GM12878 (cell line): ENCODE measurements at regions not wholly inside any gene's neighbourhood (a gene's known extent, or its start where the extent isn't known, plus 50 kb on each side); places are given as distances from the start of the nearest gene placed in this dataset.

Source experiments
- ATAC-seq: fragments of 200-7000 bp; cut with Tn5 transposase; 3 replicates; pipeline ENCODE4 v1.9.1; 2020; ENCODE audit warnings: mild to moderate bottlenecking, moderate library complexity
- BruUV-seq: library from RNA; stranded (reverse); fragments of 400-500 nt; replicated peaks from 2 replicates; lab custom pipeline; 2021; lab: Mats Ljungman, UMichigan
- CTCF ChIA-PET: fragments of 300-600 bp; sonication (Branson Sonifier 250); formaldehyde crosslinking; extraction: SDS; loops from one replicate; lab custom pipeline; 2021; ENCODE audit warnings: inconsistent platforms; lab: Yijun Ruan, JAX
- POLR2A ChIA-PET: fragments of 350-600 bp; formaldehyde crosslinking; extraction: SDS; loops from one replicate; lab custom pipeline; 2021; ENCODE audit warnings: inconsistent platforms; lab: Charles Lee
- RAD21 ChIA-PET: fragments of 300-600 bp; sonication (Branson Sonifier 250); formaldehyde crosslinking; loops from one replicate; lab custom pipeline; 2023; ENCODE audit warnings: antibody characterized with exemption; ENCODE audit not compliant: unreplicated experiment; lab: Charles Lee
- SMC1A ChIA-PET: fragments of 300-600 bp; sonication (Branson Sonifier 250); formaldehyde crosslinking; loops from one replicate; lab custom pipeline; 2023; ENCODE audit not compliant: unreplicated experiment, uncharacterized antibody; lab: Charles Lee
- DNase-seq: peaks from one replicate; pipeline ENCODE4 v3.0.0-alpha.2; 2011; ENCODE audit warnings: low read depth, low spot score
- FAIRE-seq: peaks from 3 replicates; lab custom pipeline; 2011; peaks lifted over from hg19 to GRCh38; lab: Jason Lieb, UNC
- H2AFZ ChIP-seq: 2 replicates; pipeline ENCODE4 v1.6.0; 2011; ENCODE audit warnings: low read depth, low read length, control low read depth; ENCODE audit not compliant: control insufficient read depth
- H3K27ac ChIP-seq: 2 replicates; pipeline ENCODE4 v1.5.1; 2011; ENCODE audit warnings: control low read depth; ENCODE audit not compliant: control insufficient read depth, insufficient read depth
- H3K27me3 ChIP-seq, 2 experiments: replicated peaks in 1 of 2; 2 replicates each; pipeline versions ENCODE4 v1.6.0 to v1.6.1; 2011; ENCODE audit warnings: low read length in 1 of 2; ENCODE audit not compliant: control insufficient read depth in 2 of 2, insufficient read depth in 2 of 2
- H3K36me3 ChIP-seq, 2 experiments: 2 replicates each; pipeline ENCODE4 v1.5.1; 2011; ENCODE audit warnings: low read length in 1 of 2; ENCODE audit not compliant: control insufficient read depth in 2 of 2, insufficient read depth in 2 of 2
- H3K4me1 ChIP-seq: 2 replicates; pipeline ENCODE4 v1.6.1; 2011; ENCODE audit warnings: mild to moderate bottlenecking, low read length, moderate library complexity, mixed read lengths; ENCODE audit not compliant: control insufficient read depth, insufficient read depth
- H3K4me2 ChIP-seq: 2 replicates; pipeline ENCODE4 v1.6.0; 2011; ENCODE audit warnings: control low read depth; ENCODE audit not compliant: control insufficient read depth, insufficient read depth
- H3K4me3 ChIP-seq: fragments of 200-600 bp; sonication (generic); 2 replicates; pipeline ENCODE4 v1.5.1; 2016
- H3K79me2 ChIP-seq: 2 replicates; pipeline ENCODE4 v1.6.0; 2011; ENCODE audit warnings: low read length; ENCODE audit not compliant: control insufficient read depth, insufficient read depth
- H3K9ac ChIP-seq: 2 replicates; pipeline ENCODE4 v1.8.0; 2011; ENCODE audit warnings: low read length, control low read depth, mixed read lengths; ENCODE audit not compliant: control insufficient read depth, insufficient read depth
- H3K9me3 ChIP-seq: replicated peaks from 3 replicates; pipeline ENCODE4 v1.5.1; 2011; ENCODE audit warnings: mild to moderate bottlenecking, low read length; ENCODE audit not compliant: control insufficient read depth, insufficient read depth
- H4K20me1 ChIP-seq: 2 replicates; pipeline ENCODE4 v1.6.0; 2011; ENCODE audit not compliant: control insufficient read depth, insufficient read depth
- CBX3 ChIP-seq: fragments of 200-600 bp; sonication (generic); IDR thresholded peaks from 2 replicates; pipeline ENCODE4 v1.6.1; 2016; ENCODE audit warnings: low read depth, borderline replicate concordance
- CBX5 ChIP-seq: sonication (generic); IDR thresholded peaks from 2 replicates; pipeline ENCODE4 v1.6.1; 2016; ENCODE audit warnings: low read depth, moderate library complexity, mild to moderate bottlenecking, inconsistent platforms
- CEBPB ChIP-seq, 2 experiments: fragments of 150-350 bp in 1 of 2; IDR thresholded peaks; 2 replicates each; pipeline ENCODE4 v1.6.1; 2012 to 2014; ENCODE audit warnings: low read depth in 2 of 2, low read length in 2 of 2, borderline replicate concordance in 1 of 2, inconsistent platforms in 1 of 2
- CHD2 ChIP-seq: IDR thresholded peaks from 2 replicates; pipeline ENCODE4 v1.6.1; 2011; ENCODE audit warnings: low read depth, low read length, improper control_type of control experiment, borderline replicate concordance
- CHD4 ChIP-seq: fragments of 200-600 bp; sonication (generic); IDR thresholded peaks from 2 replicates; pipeline ENCODE4 v1.6.1; 2016; ENCODE audit warnings: mild to moderate bottlenecking
- EED ChIP-seq: sonication (generic); IDR thresholded peaks from 2 replicates; pipeline ENCODE4 v1.6.1; 2016; ENCODE audit warnings: antibody characterized with exemption, low read depth
- EZH2 ChIP-seq: IDR thresholded peaks from 2 replicates; pipeline ENCODE4 v1.6.1; 2012; ENCODE audit warnings: low read depth, mild to moderate bottlenecking, control low read depth, inconsistent platforms, low read length, borderline replicate concordance; ENCODE audit not compliant: control insufficient read depth
- MYC ChIP-seq: IDR thresholded peaks from 2 replicates; pipeline ENCODE4 v1.6.1; 2011; ENCODE audit warnings: mild to moderate bottlenecking, low read length, moderate library complexity, inconsistent platforms; ENCODE audit not compliant: insufficient read depth, insufficient replicate concordance, insufficient read length, severe bottlenecking
- NFXL1 ChIP-seq: fragments of 450-650 bp; IDR thresholded peaks from 2 replicates; pipeline ENCODE4 v1.6.1; 2017; ENCODE audit warnings: antibody characterized with exemption, mild to moderate bottlenecking, borderline replicate concordance
- NR2F1 ChIP-seq: fragments of 450-650 bp; conservative IDR thresholded peaks from 2 replicates; pipeline ENCODE4 v1.6.1; 2017; ENCODE audit warnings: mild to moderate bottlenecking
- POLR2A ChIP-seq: IDR thresholded peaks from 2 replicates; pipeline ENCODE4 v1.6.1; 2011; ENCODE audit warnings: low read depth, mild to moderate bottlenecking, low read length
- RELA ChIP-seq: fragments of 450-650 bp; IDR thresholded peaks from 2 replicates; pipeline ENCODE4 v1.8.0; 2014; ENCODE audit warnings: borderline replicate concordance; ENCODE audit not compliant: partially characterized antibody
- SMC3 ChIP-seq: IDR thresholded peaks from 2 replicates; pipeline ENCODE4 v1.6.1; 2011; ENCODE audit warnings: low read length, improper control_type of control experiment, borderline replicate concordance
- SUPT20H ChIP-seq: IDR thresholded peaks from 2 replicates; pipeline ENCODE4 v1.6.1; 2011; ENCODE audit warnings: low read depth, mild to moderate bottlenecking, low read length, moderate library complexity, borderline replicate concordance; ENCODE audit not compliant: control insufficient read depth
- WRNIP1 ChIP-seq: IDR thresholded peaks from 2 replicates; pipeline ENCODE4 v1.6.1; 2011; ENCODE audit warnings: low read depth, low read length, improper control_type of control experiment, borderline replicate concordance
- ZNF274 ChIP-seq: IDR thresholded peaks from one replicate; pipeline ENCODE4 v1.8.0; 2011; ENCODE audit not compliant: insufficient read length, insufficient read depth
- WGBS: methylation state at CpG from one replicate; pipeline ENCODE4 v1.1.6; 2016; ENCODE audit warnings: low lambda C conversion rate; ENCODE audit not compliant: insufficient replicate concordance, insufficient coverage; ENCODE audit errors: missing lambda C conversion rate; 5-methylcytosine and 5-hydroxymethylcytosine counted together
- in situ Hi-C: fragments of 300-500 bp; cut with MboI; formaldehyde crosslinking; loops from 9 replicates; pipeline ENCODE4 v1.14.3; 2018; ENCODE audit warnings: mixed read lengths
- intact Hi-C: fragments of 100-400 bp; cut with micrococcal nuclease; formaldehyde crosslinking; loops from one replicate; pipeline ENCODE4 v1.14.2; 2022; ENCODE audit not compliant: unreplicated experiment
- TF ChIP-seq, protein P1 (sequence below): fragments of 450-650 bp; IDR thresholded peaks from 2 replicates; pipeline ENCODE4 v1.6.1; 2017; ENCODE audit warnings: mild to moderate bottlenecking, moderate library complexity
- TF ChIP-seq, protein P2 (sequence below): fragments of 450-650 bp; IDR thresholded peaks from 2 replicates; pipeline ENCODE4 v1.6.1; 2017; ENCODE audit warnings: mild to moderate bottlenecking, low read depth, inconsistent platforms; ENCODE audit not compliant: poor library complexity, severe bottlenecking

DNA sequence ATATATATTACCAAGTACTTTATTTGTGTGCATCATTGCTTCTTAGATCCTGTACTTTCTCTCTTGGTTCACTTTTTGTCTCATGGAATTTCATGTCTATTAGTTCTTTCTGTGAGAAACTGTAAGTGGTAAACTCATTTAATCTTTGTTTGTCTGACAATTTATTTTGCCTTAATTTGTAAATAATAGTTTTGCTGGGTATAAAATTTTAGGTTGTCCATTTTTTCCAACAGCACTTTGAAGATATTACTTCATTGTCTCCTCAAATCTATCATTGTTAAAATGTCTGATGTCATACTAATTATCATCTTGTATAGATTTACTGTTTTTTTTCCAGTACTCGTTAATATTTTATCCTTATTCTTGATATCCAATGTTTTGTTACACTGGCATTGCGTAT lies 205.2 kb upstream of the CDYL start (continued):
- TF ChIP-seq EZH2 = no peak
- TF ChIP-seq CHD2 = no peak
- no peak for TF ChIP-seq CBX5
- no peak for TF ChIP-seq CBX3

DNA sequence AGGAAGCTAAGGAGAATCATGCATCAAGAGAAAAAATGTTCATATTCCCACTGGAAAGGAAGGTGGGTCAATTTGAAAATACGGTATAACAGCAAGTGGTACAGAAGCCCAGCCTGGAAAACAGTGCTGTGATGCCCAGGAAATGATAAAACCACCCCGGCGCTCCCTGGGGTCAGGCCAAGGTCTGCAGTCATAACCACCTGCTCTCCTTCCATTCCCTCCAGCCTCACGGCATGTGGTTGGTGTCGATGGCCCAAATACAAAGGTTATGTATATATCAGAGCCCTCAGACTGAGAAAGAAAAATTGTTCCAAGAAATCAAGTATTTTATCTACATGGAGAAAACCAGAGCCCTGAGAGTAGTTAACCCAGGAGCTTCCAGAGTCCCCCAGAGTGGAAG lies 208.1 kb upstream of the CDYL start:
- BruUV-seq = no TSS peak
- ChIA-PET CTCF (no interaction called here), RAD21 (no interaction called here), SMC1A (no interaction called here), POLR2A (no interaction called here)
- Histone ChIP-seq H3K79me2 (no peaks in the 10 kb centered on the region), H3K4me1 (no peaks in the 10 kb centered on the region), H3K27me3 (peaks cover 0 to 3% of the 10 kb centered on the region in 2 experiments; a peak in 1 of 4 replicates), H3K9me3 (no peaks in the 10 kb centered on the region; the same call in 1 of the 3 replicates), H3K9ac (no peak overlapping the region), H4K20me1 (no peaks in the 10 kb centered on the region), H2AFZ (no peak overlapping the region), H3K4me3 (no peak overlapping the region), H3K27ac (no peak overlapping the region), H3K4me2 (no peak overlapping the region), H3K36me3 (no peaks in the 10 kb centered on the region)
- DNase-seq (no peak), FAIRE-seq (no peak), ATAC-seq (no peak)
- intact Hi-C loops (no loop called here), in situ Hi-C loops (no loop called here)
- 37% methylated on average over 5 of the region's 5 CpGs for WGBS
- TF ChIP-seq NFXL1 = no peak
- no peak for TF ChIP-seq CBX3
- no peak for TF ChIP-seq SUPT20H
- TF ChIP-seq, protein P1, sequence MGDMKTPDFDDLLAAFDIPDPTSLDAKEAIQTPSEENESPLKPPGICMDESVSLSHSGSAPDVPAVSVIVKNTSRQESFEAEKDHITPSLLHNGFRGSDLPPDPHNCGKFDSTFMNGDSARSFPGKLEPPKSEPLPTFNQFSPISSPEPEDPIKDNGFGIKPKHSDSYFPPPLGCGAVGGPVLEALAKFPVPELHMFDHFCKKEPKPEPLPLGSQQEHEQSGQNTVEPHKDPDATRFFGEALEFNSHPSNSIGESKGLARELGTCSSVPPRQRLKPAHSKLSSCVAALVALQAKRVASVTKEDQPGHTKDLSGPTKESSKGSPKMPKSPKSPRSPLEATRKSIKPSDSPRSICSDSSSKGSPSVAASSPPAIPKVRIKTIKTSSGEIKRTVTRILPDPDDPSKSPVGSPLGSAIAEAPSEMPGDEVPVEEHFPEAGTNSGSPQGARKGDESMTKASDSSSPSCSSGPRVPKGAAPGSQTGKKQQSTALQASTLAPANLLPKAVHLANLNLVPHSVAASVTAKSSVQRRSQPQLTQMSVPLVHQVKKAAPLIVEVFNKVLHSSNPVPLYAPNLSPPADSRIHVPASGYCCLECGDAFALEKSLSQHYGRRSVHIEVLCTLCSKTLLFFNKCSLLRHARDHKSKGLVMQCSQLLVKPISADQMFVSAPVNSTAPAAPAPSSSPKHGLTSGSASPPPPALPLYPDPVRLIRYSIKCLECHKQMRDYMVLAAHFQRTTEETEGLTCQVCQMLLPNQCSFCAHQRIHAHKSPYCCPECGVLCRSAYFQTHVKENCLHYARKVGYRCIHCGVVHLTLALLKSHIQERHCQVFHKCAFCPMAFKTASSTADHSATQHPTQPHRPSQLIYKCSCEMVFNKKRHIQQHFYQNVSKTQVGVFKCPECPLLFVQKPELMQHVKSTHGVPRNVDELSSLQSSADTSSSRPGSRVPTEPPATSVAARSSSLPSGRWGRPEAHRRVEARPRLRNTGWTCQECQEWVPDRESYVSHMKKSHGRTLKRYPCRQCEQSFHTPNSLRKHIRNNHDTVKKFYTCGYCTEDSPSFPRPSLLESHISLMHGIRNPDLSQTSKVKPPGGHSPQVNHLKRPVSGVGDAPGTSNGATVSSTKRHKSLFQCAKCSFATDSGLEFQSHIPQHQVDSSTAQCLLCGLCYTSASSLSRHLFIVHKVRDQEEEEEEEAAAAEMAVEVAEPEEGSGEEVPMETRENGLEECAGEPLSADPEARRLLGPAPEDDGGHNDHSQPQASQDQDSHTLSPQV = no peak
- no peak for TF ChIP-seq ZNF274
- no peak for TF ChIP-seq EED
- no peak for TF ChIP-seq MYC
- TF ChIP-seq CEBPB (IDR thresholded peaks at IDR 0.05; ENCODE audit: borderline replicate concordance in 1 of 2, low read depth in 2 of 2, low read length in 2 of 2) = no peak
- TF ChIP-seq RELA = no peak
- TF ChIP-seq SMC3 = no peak
- TF ChIP-seq WRNIP1 = no peak
- no peak for TF ChIP-seq POLR2A
- TF ChIP-seq CHD4 = no peak
- TF ChIP-seq, protein P2, sequence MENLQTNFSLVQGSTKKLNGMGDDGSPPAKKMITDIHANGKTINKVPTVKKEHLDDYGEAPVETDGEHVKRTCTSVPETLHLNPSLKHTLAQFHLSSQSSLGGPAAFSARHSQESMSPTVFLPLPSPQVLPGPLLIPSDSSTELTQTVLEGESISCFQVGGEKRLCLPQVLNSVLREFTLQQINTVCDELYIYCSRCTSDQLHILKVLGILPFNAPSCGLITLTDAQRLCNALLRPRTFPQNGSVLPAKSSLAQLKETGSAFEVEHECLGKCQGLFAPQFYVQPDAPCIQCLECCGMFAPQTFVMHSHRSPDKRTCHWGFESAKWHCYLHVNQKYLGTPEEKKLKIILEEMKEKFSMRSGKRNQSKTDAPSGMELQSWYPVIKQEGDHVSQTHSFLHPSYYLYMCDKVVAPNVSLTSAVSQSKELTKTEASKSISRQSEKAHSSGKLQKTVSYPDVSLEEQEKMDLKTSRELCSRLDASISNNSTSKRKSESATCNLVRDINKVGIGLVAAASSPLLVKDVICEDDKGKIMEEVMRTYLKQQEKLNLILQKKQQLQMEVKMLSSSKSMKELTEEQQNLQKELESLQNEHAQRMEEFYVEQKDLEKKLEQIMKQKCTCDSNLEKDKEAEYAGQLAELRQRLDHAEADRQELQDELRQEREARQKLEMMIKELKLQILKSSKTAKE = no peak
- TF ChIP-seq NR2F1 = no peak
